ENCODE measurements at regions not wholly inside any gene's neighbourhood (a gene's known extent, or its start where the extent isn't known, plus 50 kb on each side); places are given as distances from the start of the nearest gene placed in this dataset.
A peak's percentile ranks its signal among the peaks of the same experiment; 100 is the strongest.
"Not testable (repeated sequence)": the region's sequence is repeated elsewhere in the genome, so short reads cannot be mapped to it uniquely, and the experiment has no call there.

GRCh38 chr6:15839969-15840541 lies 177.2 kb upstream of the DTNBP1 start:
- peak; percentile 13 for DNase-seq (ENCODE audit: low spot score)

DNA sequence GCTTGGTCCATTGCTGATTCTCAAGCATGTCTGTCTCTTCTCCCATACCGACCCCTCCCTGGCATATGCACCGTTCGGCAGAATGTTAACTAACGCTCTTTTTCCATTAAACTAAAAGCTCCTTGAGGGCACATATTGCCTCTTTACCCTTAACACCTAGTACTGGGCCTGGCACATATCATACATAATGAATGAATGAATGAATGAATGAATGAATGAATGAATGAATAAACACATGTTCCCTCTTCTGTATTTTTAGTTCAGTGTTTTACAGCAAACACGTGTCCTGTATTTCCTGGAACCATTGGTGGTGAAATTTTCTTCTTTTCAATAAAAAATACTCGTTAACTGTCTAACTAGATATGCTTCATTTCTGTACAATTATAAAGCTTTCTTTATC lies 174.4 kb upstream of the DTNBP1 start:
- DNase-seq (ENCODE audit: low spot score) = no peak

GRCh38 chr6:15832841-15833240 lies 170.0 kb upstream of the DTNBP1 start:
- no peak for DNase-seq (ENCODE audit: low spot score)

DNA sequence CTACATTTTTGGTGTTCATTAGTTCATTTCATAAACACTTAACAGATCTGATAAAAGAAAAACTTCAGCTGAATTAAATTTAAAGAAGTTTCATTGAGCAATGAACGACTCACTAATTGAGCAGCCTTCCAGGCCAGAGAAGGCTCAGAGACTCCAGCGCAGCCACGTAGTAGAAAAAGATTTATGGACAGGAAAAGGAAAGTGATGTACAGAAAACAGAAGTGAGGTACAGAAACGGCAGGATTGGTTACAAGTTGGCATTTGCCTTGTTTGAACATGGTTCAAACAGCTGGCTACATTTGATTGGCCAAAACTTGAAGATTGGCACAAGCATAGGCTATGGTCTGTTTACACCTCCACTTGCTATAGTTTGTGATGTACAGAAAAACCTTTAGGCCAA lies 166.3 kb upstream of the DTNBP1 start:
- no peak for DNase-seq (ENCODE audit: low spot score)

DNA sequence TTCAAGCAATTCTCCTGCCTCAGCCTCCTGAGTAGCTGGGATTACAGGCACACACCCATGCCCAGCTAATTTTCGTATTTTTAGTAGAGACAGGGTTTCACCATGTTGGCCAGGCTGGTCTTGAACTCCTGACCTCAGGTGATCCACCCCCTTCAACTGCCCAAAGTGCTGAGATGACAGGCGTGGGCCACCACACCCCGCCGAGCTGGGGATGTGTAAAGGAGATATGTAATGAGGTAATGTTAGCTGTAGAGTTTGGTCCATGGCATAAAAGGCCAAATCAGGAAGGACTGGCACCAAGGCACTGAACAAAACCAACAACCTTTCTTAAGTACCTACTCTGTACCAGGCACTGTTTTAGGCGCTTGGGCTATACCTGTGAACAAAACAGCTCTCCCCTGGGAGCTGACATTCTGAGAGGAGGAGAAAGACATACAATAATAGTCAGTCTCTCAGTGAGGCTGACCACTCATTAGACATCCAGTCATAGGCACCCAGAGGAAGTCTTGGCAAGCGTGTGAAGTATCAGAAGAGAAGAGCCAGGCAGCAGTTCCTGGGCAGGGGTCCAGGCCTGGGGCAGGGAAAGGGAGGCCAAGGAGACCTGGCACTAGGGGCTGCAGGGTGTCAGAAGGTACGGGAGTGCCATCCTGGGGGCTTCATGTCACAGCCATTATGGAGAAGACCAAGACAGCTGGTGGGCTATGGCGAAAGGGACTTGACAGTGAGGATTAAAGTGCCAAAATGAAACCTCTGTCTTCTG lies 164.8 kb upstream of the DTNBP1 start:
- DNase-seq (ENCODE audit: low spot score) = no peak

DNA sequence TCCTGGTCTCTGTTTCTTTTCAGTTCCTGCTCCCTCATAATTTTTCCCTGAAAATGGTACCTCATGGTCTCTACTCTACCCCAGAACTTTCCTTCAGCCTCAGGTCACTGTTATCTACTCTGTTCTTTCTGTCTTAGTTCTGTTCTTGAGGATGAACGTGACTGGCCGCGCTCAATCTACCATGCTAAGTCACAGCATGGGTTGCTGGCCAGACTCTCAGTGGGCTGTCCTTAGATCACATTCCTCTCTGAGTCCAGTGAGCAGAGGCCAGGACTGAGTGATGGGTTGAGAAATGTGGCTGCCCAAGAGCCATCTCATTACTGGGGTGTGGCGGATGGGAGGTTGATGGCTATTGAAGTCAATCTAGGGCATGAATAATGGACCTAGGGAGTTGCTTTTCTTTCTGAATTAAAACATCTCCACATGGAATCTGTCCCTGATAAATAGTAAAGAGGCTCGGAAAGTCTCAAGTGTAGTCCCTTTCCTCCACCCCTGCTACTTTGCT lies 164.0 kb upstream of the DTNBP1 start:
- DNase-seq (ENCODE audit: low spot score) = no peak

GRCh38 chr6:15825332-15825930 lies 162.6 kb upstream of the DTNBP1 start:
- no peak for DNase-seq (ENCODE audit: low spot score)

DNA sequence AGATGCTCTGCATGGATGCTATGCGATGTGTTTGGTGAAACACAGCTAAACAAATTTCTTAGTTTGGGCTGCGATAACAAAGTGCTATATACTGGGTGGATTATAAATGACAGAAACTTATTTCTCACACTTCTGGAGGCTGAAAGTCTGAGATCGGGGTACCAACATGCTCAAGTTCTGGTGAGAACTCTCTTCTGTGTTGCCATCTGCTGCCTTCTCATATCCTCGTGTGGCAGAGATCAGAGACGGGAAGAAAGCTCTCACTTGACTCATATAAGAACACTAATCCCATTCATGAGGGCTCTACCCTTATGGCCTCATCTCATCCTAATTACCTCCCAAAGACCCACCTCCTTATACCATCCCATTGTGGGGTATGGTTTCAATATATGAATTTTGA lies 162.0 kb upstream of the DTNBP1 start:
- peak; percentile 8 for DNase-seq (ENCODE audit: low spot score)

DNA sequence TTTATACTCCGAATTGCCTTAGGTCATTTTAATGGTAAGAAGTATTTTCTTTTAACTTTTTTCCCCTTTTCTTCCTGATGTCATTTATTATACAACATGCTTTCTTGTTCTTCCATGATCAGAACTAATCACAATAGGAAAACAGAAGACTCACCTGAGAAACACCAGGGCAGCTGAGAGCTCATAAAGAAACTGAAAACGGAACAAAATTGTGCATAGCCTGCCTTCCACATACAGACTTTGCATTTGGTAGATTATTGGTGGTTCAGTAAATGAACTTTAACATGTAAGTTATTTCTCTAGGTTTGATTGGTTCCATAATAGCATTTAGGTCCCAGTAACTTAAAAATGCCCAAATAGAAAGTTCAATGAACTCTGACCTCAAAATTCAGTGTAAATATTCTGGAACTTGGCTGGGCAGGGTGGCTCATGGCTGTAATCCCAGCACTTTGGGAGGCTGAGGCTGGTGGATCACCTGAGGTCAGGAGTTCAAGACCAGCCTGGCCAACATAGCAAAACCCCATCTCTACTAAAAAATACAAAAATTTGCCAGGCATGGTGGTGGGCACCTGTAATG lies 161.1 kb upstream of the DTNBP1 start:
- DNase-seq (ENCODE audit: low spot score) = no peak

DNA sequence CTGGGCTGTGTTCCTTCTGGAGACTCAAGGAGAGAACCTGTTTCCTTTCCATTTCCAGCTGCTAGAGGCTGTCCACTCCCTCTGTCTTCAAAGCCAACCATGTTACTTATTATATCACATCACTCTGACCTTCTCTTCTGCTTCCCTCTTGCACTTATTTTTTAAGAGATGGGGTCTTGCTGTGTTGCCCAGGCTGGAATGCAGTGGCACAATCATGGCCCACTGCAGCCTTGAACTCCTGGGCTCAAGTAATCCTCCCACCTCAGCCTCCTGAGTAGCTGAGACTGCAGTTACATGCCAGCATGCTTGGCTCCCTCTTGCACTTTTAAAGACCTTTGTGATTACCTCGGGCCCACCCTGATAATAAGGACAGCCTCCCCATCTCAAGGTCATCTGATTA lies 160.0 kb upstream of the DTNBP1 start:
- no peak for DNase-seq (ENCODE audit: low spot score)

DNA sequence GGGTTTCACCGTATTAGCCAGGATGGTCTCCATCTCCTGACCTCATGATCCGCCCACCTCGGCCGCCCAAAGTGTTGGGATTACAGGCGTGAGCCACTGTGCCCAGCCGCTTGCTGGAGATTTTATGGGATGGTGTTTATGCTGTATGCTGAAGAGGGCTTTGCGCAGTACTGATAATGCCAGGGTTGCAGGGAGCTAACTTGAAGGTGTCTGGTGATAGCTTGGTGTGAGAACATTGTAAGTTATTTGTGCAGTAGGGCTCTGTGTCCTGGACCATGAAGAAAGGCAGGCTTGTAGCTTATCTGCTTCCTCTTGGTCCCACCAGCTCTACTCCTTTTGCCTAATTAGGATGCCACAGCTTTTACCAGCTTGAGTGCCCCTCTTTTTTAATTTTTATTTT lies 157.0 kb upstream of the DTNBP1 start:
- no peak for DNase-seq (ENCODE audit: low spot score)

GRCh38 chr6:15819226-15819625 lies 156.4 kb upstream of the DTNBP1 start:
- no peak for DNase-seq (ENCODE audit: low spot score)

DNA sequence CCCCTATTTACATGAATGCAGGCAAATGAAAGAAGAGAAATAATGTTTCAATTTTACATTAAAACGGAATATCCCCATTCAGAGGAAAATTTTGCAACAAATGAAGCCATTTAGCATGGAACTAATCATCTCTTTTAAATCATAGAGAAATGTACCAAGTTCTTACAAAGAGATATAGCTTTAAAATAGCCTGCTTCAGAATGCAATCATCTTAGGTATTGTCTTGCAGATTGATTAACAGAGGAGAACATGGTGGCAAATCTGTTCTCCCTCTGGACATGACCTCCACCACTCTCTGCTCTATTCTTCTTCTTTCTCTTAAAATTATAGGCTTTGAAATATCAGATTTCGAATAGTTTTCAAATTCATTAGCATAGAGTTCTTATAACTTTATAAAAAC lies 155.7 kb upstream of the DTNBP1 start:
- DNase-seq (ENCODE audit: low spot score) = no peak

- no peak for DNase-seq (ENCODE audit: low spot score)
Measured at GRCh38 chr6:15818044-15818443, 155.2 kb upstream of the DTNBP1 start.

DNA sequence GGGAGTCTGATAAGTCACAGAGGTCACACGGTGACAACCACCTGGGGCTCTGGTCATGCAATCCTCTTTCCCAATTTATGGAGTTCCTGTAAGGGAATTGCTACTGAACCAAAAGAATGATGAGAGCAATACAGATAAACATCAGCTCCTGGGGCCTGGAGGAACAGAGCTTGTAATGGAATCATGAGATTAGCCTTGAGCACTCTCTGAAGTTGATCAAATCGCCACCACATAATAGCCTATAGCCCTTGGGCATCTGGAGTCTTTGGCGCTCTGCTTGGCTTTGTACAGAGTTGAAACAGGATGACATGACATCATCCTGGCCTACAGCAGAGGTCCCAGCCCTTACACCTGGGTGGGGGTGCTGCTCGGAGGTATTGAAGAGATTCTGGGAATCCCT lies 154.3 kb upstream of the DTNBP1 start:
- no peak for DNase-seq (ENCODE audit: low spot score)

DNA sequence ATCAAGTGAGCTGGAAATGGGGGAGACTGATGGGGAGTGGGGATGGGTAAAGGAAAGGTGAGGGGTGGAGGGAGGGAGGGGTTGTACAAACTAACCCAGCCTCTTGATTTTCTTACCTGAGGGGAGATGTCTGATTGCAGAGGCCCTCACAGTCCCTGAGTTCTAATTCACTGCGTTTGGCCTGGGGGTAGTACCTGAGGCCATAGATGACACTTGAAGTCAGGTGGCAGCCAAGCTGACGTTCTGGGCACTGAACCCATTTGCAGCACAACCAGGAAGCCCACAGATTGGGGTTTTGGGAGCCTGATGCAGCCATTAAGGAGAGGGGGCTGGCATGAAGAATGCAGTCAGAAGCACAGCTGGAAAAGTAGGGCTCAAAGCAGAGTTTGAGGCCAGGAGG lies 153.8 kb upstream of the DTNBP1 start:
- DNase-seq (ENCODE audit: low spot score) = no peak

GRCh38 chr6:15813698-15814097 lies 150.9 kb upstream of the DTNBP1 start:
- not testable (repeated sequence) for DNase-seq (ENCODE audit: low spot score)

- DNase-seq (ENCODE audit: low spot score) = no peak
Measured at GRCh38 chr6:15811107-15811506, 148.3 kb upstream of the DTNBP1 start.

DNA sequence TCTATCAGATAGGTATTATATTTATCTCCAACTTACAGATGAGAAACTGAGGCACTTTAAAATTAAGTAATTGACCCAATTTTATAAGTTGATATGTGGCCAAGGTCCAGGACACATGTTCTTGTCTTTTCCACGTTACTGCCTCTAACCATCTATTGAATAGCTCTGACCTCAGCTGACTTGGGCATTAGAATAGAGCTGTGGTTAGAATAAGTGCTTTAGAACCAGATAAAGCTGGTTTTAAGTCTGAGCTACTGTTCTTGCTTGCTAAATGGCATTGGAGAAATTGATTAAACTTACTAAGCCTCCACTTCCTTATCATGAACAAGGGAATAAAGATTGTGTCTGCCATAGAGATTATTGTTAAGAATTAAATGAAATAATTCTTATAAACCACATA lies 147.8 kb upstream of the DTNBP1 start:
- DNase-seq (ENCODE audit: low spot score) = no peak

DNA sequence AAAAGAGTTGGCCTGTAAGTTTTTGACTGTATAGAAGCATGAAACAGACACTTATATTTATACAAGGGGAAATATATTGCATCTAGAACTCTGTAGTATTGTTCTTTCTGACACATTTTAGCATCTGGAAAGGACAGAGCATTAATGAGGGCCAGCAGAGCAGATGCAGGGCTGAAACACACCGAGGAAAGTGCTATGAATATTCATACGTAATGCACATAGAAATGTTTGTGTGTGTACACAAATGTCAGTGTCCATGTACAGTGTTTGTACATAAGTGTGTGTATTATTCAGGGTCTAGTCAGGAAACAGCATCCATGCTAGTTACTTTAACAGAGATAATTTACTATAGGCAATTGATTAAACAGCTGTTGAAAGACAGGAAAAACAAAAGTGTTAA lies 146.5 kb upstream of the DTNBP1 start:
- no peak for DNase-seq (ENCODE audit: low spot score)

DNA sequence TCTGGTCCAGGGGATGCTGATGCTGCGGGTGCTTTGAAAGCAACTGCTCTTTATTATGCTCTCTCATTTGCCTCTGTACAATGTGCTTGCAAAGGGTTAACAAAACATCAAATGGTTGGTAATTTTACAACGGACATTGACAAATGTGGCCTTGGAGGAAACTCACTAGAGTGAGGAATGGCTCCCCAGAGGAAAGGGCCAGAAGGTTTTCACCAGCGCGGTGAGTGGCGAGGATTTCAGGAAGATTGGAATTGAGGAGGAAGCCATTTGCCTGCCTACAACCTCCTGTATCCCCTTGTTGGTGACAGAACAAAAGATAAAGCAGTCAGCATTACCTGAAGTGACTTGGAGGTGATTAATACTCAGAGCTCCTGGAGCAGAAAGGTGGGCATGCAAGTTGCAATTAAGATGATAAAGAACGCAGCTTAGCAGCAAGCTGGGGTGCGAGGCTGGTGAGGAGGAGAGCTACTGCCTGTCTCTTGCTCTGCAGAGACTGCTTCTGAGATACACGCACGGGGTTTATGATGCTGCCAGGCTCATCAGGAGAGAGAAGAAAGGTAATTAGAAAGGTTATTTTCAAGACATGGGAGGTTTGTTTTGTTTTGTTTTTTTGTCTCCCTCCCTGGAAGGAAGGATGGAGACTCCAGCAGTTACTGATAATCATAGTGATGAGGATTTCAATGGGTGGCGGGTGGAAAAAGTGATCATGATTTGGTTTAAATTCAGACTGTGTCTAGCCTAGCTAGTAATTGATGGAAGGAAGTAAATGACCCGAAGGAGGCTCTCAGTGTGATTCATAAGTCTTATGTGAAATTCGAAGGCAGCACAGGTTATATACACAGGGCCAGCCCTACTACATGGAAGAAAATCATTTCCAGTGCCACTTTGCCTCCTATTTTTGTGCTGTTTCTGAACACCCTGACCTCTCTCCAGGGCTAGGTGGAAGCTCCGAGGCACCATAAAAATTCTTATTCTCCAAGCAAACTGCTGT lies 141.6 kb upstream of the DTNBP1 start:
- no peak for DNase-seq (ENCODE audit: low spot score)

DNA sequence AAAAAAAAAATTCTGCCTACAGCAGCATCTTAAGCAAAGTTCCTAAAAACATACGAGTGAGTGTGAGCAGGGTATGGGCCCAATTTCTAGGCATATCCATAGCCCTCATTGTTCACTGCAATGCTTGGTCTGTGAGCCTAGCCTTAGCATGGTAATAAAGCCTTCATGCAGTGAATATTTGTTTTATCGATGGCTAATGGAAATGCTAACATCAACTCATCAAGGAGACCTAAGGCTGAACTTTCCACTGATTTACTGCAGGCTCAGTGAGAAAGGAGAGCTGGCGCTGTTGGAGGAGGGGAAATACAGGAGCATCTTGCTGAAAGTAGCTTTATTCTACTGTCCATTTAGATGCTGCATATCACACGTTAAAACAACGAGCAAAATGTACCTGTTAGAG lies 139.6 kb upstream of the DTNBP1 start:
- DNase-seq (ENCODE audit: low spot score) = no peak

Data from Ammon's horn (tissue), 1 donor.